Astrocyte of the cerebellum (primary cell): ENCODE measurements at regions not wholly inside any gene's neighbourhood (a gene's known extent, or its start where the extent isn't known, plus 50 kb on each side); places are given as distances from the start of the nearest gene placed in this dataset.

Experiments used
- DNase-seq: peaks from one replicate; pipeline ENCODE4 v3.0.0-alpha.2; 2011; ENCODE audit warnings: low read depth
- H3K4me3 ChIP-seq: 2 replicates; pipeline ENCODE4 v1.5.1; 2011; ENCODE audit warnings: mild to moderate bottlenecking, low read depth, low read length, moderate library complexity
- CTCF ChIP-seq: IDR thresholded peaks from 2 replicates; pipeline ENCODE4 v1.5.1; 2012; ENCODE audit warnings: low read length, low read depth, moderate library complexity, mild to moderate bottlenecking; ENCODE audit errors: missing control alignments
- in situ Hi-C: cut with HindIII; loops from 2 replicates; pipeline ENCODE4 v1.10.0; 2017; ENCODE audit warnings: low sequenced_read_pairs

- in situ Hi-C loops: no loop called here
- DNase-seq: no peak
- H3K4me3 ChIP-seq: no peak overlapping the region
- no peak for TF ChIP-seq CTCF
Measured at GRCh38 chr11:69418576-69419296, 62.7 kb upstream of the LINC01488 start.

- in situ Hi-C loops: no loop called here
- no peak for DNase-seq
- no peak overlapping the region for H3K4me3 ChIP-seq
- TF ChIP-seq CTCF: no peak
Measured at GRCh38 chr11:69419662-69420395, 61.6 kb upstream of the LINC01488 start.

GRCh38 chr11:69422645-69423044, 58.8 kb upstream of the LINC01488 start:
- in situ Hi-C loops: no loop called here
- H3K4me3 ChIP-seq: no peak overlapping the region
- no peak for DNase-seq
- TF ChIP-seq CTCF: no peak

- in situ Hi-C loops: no loop called here
- no peak for DNase-seq
- TF ChIP-seq CTCF: no peak
- H3K4me3 ChIP-seq: no peak overlapping the region
Measured at GRCh38 chr11:69423181-69423580, 58.3 kb upstream of the LINC01488 start.

GRCh38 chr11:69423611-69424385, 57.7 kb upstream of the LINC01488 start:
- no peak overlapping the region for H3K4me3 ChIP-seq
- DNase-seq: no peak
- in situ Hi-C loops: no loop called here
- TF ChIP-seq CTCF: no peak

GRCh38 chr11:69424748-69425147, 56.7 kb upstream of the LINC01488 start:
- no peak overlapping the region for H3K4me3 ChIP-seq
- in situ Hi-C loops: no loop called here
- no peak for DNase-seq
- no peak for TF ChIP-seq CTCF
